NCI-H187 treated with DMSO at 0.1 percent for 48 hours (cell line): ENCODE measurements at regions not wholly inside any gene's neighbourhood (a gene's known extent, or its start where the extent isn't known, plus 50 kb on each side); places are given as distances from the start of the nearest gene placed in this dataset.

ENCODE experiments used
- DNase-seq: peaks from one replicate; lab custom pipeline; 2025; lab: John Stamatoyannopoulos, UW

DNA sequence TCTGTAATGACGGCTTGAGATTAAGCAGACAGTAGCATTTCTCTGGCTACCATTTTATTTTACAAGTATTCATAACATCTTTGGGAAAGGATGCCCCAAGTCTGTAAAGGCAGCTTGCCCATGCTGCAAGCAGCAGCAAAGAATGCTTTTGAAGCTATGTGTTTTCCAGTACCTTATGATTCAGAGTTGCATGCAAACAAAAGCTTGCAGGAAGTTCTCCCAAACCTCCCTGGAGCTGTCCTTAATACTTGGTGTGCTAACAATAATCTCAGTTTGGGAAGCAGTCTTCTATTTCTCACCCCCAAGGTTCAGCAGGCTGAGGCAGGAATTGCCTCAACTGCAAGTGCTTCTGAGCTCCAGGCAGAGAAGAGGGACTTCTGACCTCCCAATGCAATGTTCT is 60.8 kb downstream of the CCNA1 start:
- no peak for DNase-seq

DNA sequence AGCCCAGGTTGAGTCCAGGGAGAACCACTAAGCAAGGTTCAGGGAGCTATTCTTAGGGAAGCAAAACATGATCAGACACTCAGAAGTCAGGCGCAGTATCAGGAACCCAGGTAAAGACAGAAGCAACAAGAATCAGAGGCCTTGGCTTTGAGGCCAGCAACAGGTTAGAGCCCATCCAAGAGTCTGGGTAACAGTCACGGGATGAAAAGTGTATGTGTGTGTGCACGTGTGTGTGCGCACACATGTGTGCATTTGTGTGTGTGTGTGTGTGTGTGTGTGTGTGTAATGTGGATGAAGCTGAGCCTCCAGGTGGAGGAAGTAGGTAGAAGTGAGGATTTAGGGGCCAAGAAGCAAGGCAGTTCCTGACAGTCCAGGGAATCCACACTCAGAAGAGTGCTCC is 63.1 kb downstream of the CCNA1 start:
- DNase-seq: no peak

DNA sequence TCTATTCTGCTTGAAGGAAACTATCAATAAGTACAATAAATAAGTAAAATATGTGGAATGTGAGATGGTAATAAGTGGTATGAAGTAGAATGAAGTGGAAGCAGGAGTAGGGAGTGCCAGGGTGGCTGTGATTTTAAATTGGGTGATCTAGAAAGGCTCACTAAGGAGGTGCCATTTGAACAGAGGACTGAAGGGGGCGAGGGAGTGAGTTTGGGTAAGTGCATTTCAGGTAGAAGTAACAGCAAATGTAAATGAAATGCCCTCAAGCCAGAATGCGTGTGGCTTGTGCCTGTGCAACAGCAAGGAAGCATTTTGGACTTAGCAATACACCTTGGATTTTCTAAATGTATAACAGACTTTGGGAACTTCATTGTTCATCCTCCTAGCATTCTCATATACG is 77.1 kb downstream of the CCNA1 start:
- DNase-seq: no peak

DNA sequence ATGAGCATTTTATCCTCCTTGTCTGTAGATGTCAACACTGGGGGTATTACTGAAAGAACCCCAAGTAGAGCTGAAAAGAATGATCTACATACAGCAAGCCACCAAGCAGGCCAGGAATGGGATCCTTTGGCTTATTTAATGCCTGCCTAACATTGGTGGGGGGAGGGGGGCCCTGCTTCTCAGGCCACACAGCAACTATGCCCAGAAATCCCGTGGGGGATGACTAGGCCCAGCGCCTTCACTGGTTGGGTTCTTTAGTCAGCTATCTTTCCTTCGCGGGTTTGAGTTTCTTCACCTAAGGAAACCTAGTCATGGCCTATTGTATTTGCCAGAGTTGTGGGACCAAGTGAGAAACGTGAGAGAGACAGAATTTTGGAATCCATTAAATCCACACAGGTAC is 80.5 kb downstream of the CCNA1 start:
- DNase-seq: no peak

DNA sequence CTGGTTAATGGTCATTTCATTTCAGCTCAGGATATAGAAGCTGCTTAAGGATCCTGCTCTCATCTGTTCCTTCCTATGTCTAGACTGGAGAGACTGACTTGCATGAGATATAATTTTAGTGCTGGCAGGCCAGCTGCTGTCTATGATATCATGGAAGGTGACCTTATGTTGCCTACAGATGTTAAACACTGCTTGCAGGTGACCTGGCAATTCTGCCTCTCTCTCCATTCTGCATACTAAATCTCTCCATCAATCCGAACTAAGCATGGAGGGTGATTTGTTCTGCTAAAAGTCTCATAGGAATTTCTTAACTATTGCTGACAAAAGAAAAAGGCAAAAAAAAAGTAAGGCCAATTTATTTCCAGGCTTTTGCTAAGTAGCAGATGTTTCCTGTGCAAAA is 81.0 kb downstream of the CCNA1 start:
- DNase-seq: no peak

DNA sequence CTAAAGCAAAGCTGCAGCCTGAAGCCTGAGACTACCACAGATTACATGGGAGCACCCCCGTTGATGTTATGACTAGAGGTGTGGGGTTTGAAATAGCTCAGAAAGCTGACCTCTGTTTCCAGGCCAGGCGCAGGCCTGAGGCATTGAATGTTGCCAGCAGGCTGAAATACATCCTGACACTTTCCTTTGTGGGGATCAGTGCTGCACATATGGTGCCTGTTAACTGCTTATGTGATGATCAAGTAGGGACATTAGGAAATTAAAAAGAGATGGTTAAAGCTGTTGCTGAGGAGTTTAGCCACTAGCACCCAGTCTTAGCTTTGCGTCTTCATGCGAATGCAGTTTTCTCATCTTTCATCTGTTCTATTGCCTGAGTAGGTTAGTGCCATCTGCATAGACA is 83.2 kb downstream of the CCNA1 start:
- no peak for DNase-seq

DNA sequence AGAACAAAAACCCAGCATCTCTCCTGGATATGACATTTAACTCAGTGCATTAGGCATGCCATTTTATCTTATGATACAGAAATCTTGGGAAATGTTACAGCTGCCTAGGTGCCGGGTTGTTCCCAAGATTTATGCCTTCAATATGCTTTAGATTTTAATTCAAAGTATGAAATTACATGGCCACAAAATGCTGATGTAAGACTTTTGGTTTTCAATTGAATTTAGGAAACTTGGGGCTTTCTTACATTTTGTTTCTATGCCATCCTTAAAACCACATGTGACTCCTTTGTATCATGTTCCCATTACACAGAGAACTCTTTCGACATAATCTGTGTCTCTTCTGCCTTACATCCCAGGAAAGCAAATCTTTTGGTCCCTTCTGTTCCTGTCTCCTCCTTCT is 83.9 kb downstream of the CCNA1 start:
- no peak for DNase-seq

DNA sequence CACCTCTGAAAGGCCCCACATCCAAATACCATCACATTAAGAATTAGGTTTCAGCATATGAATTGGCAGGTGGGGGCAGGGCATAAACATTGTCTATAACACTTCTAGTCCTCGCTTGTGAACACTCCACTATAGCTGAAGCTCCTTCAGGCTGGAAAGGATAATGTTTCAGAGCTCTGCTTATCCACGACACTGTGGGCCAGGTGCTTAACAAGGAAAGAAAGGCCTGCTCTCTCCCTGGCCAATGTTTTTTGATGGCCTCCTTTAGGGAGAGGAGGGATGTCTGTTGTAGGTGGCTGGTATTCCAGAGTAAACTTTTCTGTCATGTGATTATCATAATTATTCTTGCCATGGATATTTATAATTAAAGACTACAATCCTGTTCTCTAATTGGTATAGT is 86.4 kb downstream of the CCNA1 start:
- DNase-seq: peak; percentile 59

DNA sequence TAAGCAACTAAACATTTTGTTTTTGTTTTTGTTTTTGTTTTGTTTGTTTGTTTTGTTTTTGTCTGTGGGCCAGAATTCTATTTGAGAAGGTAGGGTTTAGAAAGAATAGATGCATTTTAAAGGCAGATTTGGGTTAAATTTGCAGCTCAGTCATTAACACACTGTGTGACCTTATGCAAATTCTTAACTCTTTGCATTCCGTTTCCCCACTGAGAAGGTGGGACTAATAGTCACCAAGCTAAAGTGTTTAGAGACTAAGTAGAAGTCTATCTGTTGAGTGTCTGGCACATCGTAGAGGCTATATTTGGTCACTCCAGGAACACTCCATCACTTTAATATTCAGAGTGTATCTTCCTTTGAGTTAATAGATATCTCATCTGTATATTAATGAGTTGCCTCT is 87.1 kb downstream of the CCNA1 start:
- no peak for DNase-seq

DNA sequence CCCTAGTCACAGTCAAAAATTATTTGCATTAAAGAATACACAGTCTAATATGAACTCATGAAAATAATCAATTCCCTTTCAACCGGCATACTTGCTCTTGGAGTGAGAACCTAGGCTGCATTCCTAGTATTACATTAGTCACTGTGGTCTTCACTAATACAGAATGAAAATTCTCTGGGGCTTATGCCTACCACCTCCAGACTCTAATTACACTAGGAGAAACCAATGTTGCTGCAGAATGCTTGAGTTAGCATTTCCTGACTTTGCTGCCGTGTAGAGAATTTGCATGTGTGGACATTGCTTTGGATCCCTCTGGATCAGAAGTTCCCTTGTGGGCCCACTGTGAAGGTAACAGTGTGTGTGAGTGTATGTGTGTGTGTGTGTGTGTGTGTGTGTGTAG is 87.8 kb downstream of the CCNA1 start:
- no peak for DNase-seq

DNA sequence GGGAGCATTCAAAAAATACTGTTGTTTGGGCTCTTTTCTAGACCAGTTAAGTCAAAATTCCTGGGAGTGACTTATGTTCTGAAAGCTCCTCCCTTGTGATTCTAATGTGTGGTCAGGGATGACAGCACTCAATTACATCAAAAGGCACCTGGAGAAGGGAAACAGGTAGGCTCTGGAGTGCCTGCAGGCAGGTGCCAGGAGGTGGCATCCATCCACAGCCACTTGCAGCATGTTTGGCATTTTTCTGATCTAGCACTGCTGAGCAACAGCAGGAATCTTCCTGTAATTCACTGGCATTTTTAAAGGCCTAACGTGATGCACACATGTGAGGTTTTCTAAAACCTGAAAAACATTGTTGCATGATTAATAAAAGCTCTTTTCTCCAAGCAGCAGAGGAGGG is 94.6 kb downstream of the CCNA1 start:
- DNase-seq: peak; percentile 51

DNA sequence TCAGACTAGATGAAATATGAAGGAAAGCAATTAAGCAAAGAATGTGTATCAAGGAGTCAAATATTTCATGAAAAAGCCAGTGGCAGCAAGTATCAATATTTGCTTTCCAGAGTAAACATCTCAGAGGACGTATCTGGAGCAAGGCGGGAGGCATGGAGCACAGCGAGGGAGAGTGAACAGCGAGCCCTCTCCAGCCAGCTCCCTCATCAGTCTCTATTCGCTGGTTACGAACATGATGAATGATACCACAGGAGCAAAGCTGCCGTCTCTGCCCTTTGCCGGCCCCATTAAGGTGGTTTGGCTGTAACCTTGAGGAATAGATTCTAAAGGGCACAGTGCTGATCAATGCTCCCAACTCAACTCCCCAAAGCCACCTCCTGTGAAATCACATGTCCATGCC is 95.8 kb downstream of the CCNA1 start:
- DNase-seq: no peak

DNA sequence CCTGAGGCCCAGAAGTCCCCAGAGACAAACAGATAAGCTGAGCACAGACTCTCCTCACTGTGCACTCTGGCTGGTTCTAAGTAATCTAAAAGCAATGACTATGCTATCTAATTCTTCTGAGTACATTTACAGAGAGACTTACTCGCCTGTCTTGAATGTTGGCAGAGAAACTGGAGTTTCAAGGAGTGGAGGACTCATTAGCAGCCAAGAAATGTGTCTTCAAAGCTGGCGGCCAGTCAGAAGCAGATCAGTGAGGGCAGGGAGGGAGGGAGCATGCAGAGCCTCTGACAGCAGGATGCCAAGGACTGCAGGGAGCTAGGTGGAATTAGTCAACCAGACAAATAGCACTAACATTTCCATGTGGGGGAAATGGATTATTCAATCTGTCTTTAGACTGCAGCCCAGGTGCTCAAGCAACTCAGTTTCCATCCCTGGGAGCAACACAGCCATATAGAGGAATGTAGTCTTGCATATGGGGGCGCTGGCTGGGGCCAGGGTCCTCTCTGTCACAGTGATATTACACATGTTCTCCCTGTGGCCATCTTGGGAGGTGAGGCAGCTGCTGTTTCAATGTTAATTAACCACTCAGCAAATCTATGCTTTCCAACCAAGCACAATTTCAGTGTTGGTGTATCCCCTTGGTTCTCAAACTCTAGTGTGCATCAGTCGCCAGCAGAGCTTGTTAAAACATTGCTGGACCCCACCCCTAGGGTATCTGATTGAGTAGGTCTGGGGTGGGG is 97.9 kb downstream of the CCNA1 start:
- DNase-seq: no peak

DNA sequence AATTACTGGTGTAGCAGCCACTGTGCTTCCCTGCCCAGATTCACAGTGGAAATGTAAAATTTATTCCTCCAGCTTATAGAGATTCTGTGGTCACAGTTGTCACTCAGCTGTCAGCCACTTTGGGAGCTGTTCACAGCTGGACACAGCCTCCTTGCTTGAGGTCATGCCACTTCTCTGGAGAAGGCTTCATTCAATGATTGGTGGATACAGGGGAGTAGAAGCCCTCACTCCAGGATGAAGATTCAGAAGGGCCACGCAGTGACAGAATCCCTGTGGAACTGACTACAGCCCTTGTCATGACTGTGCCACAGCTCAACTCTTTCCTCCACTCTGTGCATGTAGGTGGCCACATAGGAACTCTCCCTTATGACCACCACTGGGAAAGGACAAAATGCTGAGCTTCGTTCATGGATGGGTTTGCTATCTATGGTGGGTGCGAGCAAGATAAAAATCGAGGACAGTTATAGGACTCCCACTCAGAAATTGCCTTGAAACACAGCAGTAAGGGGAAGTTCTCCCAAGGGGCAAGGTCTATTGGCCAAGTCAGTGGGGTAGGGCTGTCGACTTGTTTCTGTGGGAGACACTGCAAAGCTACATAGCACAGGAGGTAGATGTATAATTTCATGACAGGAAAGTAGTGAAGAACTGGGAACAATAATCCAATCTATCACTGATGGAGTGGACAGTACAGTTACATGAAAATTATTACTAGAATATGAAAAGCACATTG is 98.7 kb downstream of the CCNA1 start:
- DNase-seq: no peak

DNA sequence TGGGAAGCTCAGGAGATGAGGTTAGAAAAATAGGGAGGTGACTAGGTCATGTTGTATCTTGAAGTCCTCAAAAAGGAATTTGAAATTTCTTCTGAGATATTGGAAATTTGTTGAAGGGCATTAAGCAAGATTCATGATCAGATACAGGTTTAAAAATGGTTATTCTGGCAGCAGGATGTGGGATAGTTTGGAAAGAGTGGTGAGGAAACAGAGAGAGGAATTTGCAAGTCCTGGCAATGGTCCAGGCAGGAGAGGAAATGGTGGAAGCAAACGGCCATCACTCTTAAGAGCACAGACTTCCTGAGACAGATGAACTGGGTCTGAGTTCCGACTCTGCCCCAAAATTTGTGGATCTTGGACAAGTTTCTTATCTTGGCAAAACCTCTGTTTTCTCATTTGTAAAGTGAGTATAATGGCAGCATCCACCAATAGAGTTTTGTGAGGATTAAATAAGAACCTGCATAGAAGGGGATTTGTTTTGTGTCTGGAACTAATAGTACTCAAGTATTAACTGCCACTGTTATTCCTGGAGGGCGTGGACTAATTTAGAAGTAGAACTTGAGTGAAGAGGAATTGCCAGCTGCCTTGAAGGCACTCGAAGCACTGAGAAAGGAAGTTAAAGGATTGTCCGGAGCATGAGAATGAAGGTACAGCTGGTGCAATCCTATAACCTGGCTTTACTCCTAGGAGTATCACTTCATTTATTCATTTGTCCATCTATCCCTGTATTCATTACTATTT is 99.6 kb downstream of the CCNA1 start:
- no peak for DNase-seq

DNA sequence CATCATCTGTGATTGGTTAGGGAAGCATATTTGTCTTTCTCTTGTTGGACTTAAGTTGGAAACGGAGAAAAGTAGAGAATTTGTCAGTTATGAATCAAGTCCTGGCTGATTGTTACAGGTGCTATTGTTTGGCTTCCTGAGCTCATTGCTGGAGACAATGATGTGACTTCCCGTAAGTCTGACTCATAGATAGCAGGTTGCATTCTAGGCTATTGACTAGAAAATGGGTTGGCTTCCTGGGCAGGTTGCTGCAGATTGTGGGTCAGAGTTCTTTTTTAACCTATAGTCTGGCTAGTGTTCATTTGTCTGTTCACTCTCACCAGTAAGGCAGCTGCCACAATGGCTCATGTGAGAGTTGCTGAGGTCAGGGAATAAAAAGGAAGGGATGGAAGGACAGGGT is 101.5 kb downstream of the CCNA1 start:
- DNase-seq: no peak

DNA sequence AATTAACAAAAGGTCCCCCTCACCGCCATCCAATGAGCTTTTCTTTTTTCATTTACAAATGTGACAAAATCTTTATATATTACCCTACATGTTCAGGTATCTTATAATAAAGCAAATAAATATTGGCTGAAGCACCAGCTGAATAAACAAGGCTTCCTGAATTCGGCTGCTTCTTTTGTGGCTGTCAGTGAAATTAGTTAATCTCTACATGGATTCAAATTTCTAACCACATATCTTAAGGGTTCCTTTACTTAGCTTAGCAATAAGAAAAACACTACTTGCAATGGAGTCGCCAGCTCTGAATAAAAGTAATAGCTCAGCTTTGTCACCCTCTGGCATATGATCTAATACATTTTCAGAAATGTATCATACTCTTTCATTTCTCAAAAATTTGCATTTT is 104.3 kb downstream of the CCNA1 start:
- peak; percentile 30 for DNase-seq

DNA sequence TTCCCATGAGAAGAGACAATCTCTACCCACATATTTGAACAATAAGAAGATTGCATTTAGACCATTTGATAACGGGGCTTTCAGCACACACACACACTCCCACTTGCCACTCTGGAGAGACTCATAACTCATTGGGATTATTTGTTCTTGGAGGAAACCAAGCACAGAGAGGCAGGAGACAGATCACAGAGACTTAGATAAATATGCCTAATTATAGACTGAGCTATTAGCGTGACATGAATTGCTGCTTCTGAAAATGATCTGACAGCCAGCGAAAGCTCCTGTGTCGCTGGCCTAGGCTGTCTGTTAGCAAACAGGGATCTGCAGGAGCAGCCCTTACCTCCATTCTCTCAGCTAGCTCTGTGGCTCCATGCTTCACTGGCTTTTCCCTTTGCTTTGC is 111.4 kb downstream of the CCNA1 start:
- DNase-seq: peak; percentile 94

DNA sequence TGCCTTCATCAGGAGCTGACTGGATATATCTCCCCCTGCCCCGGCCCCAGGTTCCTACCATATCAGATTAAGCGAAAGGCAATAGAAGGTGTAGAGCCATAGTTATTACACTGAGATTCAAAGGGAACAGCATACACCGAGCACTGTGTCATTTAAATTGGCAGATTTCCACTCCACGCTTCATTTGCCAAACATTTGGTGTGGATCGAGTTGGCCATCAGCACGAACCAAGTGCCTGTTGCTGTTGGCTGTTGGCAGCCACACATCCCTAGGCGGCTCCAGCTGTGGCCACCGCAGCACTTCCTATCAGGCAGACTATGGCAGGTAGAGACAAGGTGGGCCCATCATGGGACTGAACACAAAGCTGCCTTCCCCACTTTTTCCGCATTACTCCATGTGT is 115.8 kb downstream of the CCNA1 start:
- no peak for DNase-seq

DNA sequence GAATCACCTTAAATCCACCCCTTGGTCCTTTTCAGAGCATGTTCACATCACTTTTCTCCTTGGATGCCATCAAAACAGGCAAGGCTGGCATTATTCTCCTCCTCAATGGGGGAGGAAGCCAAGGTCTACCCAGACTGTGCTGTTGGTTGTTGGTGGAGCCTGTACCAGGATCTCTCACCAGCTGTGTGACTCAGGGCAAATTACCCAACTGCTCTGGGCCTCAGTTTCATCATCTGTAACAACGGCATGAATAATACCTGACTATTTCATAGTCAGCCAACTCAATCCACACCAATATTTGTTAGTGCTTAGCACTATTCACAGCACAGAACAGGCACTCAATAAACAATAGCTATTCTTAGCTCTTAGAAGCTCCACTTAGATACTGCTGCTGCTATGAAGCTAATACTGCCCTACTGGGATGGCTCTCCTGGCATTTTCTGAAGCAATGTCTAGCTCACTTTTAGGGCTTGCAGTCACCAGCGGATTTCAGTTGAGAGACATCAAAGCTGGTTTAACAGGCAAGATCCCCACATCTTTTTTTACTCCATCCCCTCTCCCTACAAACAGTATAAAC is 116.9 kb downstream of the CCNA1 start:
- DNase-seq: no peak

DNA sequence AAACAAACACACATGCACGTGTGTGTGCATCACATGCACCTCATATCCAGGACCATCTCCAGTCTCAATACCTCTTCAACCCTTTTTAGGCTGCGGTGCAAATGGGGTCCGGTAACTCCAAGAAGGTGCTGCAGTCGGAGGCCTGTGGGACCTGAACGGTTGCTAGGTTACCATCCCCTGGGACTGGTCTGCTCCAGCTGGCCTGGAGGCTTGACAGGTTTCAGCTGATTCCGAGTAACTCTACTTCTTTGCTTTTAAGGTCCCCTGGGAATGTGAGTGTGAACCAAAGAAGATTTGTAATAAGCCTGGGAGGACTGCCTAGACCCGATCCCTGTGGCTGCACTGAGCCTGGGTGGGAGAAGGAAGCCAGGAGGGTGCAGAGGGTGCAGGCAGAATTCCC is 117.5 kb downstream of the CCNA1 start:
- DNase-seq: peak; percentile 35

DNA sequence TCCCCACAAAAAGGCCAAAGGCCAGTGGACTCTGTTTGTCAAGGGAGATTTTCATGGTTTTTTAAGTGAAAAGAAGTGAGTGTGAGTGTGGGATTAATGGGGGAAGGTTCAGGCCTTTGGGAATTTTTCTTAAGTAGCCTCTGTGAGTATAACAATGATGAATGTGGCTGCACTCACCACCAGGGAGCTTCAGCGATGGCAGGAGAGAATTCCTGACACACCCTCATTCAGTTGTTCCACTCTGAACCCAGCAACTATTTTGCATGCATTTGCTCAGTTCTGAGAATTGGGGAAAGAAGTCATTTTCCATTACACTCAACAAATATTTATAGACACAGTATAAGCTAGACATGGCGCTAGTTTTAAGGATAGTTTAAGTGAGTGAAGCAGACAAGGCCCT is 117.9 kb downstream of the CCNA1 start:
- DNase-seq: no peak

DNA sequence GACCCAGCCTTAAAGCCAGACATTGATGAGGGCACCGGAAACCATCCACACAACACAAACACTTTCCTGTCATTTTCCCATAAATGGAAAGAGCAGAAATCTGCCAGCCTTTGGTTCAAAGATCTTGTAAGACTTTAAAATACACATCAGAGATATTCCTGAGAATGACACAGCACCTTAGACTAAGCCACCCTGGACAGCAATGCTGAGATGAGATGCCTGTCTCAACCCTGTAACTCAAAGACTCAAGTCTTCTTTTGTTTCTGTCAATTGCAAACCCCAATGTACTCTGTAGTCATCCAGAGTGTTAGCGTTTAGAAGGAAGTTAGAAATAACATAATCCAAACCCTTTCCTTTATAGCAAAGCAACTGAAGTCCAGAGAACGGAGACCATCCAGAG is 119.2 kb downstream of the CCNA1 start:
- no peak for DNase-seq
